Adrenal gland (tissue), 9 donors: ENCODE measurements at regions not wholly inside any gene's neighbourhood (a gene's known extent, or its start where the extent isn't known, plus 50 kb on each side); places are given as distances from the start of the nearest gene placed in this dataset.

Source experiments
- DNase-seq, 7 donors: peaks; one replicate each; pipeline ENCODE4 v3.0.0-alpha.2; 2019 to 2020
- H3K27ac ChIP-seq, 5 donors: fragments of 200-600 bp; sonication (generic) in 4 of 5; 1 replicate in 3 of 5; 2 replicates in 2 of 5; pipeline versions ENCODE4 v1.5.1 to v1.8.0; 2016 to 2020; ENCODE audit warnings: mild to moderate bottlenecking in 1 of 5
- H3K27me3 ChIP-seq: fragments of 200-600 bp; 2 replicates; pipeline ENCODE4 v1.8.0; 2021
- H3K36me3 ChIP-seq, 2 donors: fragments of 200-600 bp; replicated peaks in 1 of 2; 1 replicate in 1 of 2; 2 replicates in 1 of 2; pipeline versions ENCODE4 v1.5.1 to v1.8.0; 2018 to 2022
- H3K4me1 ChIP-seq, 2 donors: fragments of 200-600 bp; replicated peaks in 1 of 2; 1 replicate in 1 of 2; 2 replicates in 1 of 2; pipeline versions ENCODE4 v1.5.1 to v1.8.0; 2018 to 2021
- H3K4me3 ChIP-seq, 4 donors: fragments of 200-600 bp; sonication (generic) in 3 of 4; one replicate each; pipeline ENCODE4 v1.5.1; 2016 to 2018
- H3K9me3 ChIP-seq, 3 donors: fragments of 200-600 bp; sonication (generic) in 1 of 3; replicated peaks in 1 of 3; 1 replicate in 2 of 3; 2 replicates in 1 of 3; pipeline versions ENCODE4 v1.5.1 to v1.8.0; 2016 to 2021
- CTCF ChIP-seq, 6 experiments: fragments of 450-650 bp in 4 of 6; fragments of 200-600 bp in 2 of 6; sonication (generic) in 1 of 6; IDR thresholded peaks; 1 replicate in 5 of 6; 2 replicates in 1 of 6; pipeline versions ENCODE4 v1.5.1 to v1.8.0; 2016 to 2021; ENCODE audit warnings: antibody characterized with exemption in 6 of 6, mild to moderate bottlenecking in 2 of 6, moderate library complexity in 1 of 6
- POLR2A ChIP-seq, 2 donors: fragments of 450-650 bp; IDR thresholded peaks; one replicate each; pipeline ENCODE4 v1.6.1; 2017; ENCODE audit warnings: antibody characterized with exemption in 2 of 2, mild to moderate bottlenecking in 2 of 2, moderate library complexity in 1 of 2
- whole genome bisulfite sequencing, 4 donors: extraction: QIAGEN DNeasy Blood & Tissue Kit in 2 of 4; methylation state at CpG; one replicate each; pipeline versions ENCODE4 v1.1.5 to v1.1.7; 2013 to 2017; 5-methylcytosine and 5-hydroxymethylcytosine counted together
- intact Hi-C, 2 donors: fragments of 100-400 bp; cut with DNase I; formaldehyde crosslinking; loops; one replicate each; pipeline versions ENCODE4 v1.14.1 to v1.15.0; 2022 to 2023
- donor health status: healthy with polysubstance abuse.
- donor health status: Bipolar disorder and iron deficiency.
- donor health status: DM: yes; HTN: yes; CAD: no.
- donor health status: DM: no; HTN: no; CAD: no.
- donor health status: DM: no; HTN: no; CAD: no.

GRCh38 chr12:19794116-19794515, 354.8 kb downstream of the AEBP2 start:
- Histone ChIP-seq H3K36me3 (no peaks in the 10 kb centered on the region), H3K4me3 (no peak overlapping the region), H3K4me1 (no peaks in the 10 kb centered on the region), H3K9me3 (no peaks in the 10 kb centered on the region), H3K27ac (no peak overlapping the region), H3K27me3 (no peaks in the 10 kb centered on the region)
- no peak for TF ChIP-seq POLR2A (IDR thresholded peaks at IDR 0.05)
- TF ChIP-seq CTCF (IDR thresholded peaks at IDR 0.05): no peak
- intact Hi-C loops: no loop called here
- no peak for DNase-seq
- WGBS, 4 donors: 63 to 77% (median 70%) methylated on average over 1 of the region's 1 CpG

- Histone ChIP-seq H3K27me3 (no peaks in the 10 kb centered on the region), H3K36me3 (no peaks in the 10 kb centered on the region), H3K27ac (no peak overlapping the region), H3K4me3 (no peak overlapping the region), H3K9me3 (no peaks in the 10 kb centered on the region), H3K4me1 (peaks cover 0 to 15% of the 10 kb centered on the region in 2 donors)
- TF ChIP-seq POLR2A (IDR thresholded peaks at IDR 0.05) (no peak), CTCF (IDR thresholded peaks at IDR 0.05) (no peak)
- WGBS, 4 donors: 84 to 88% (median 85%) methylated on average over 7 of the region's 7 CpGs
- intact Hi-C loops: no loop called here
- no peak for DNase-seq
Observed at GRCh38 chr12:19799216-19799615, 359.9 kb downstream of the AEBP2 start.

- 45 to 66% (median 52%) methylated on average over 5 of the region's 5 CpGs for WGBS, 4 donors
- Histone ChIP-seq H3K9me3 (no peaks in the 10 kb centered on the region), H3K36me3 (no peaks in the 10 kb centered on the region), H3K27me3 (no peaks in the 10 kb centered on the region), H3K4me1 (peaks cover 0 to 15% of the 10 kb centered on the region in 2 donors), H3K27ac (no peak overlapping the region), H3K4me3 (no peak overlapping the region)
- peak in 1 of 7 donors; percentile 20 for DNase-seq
- TF ChIP-seq CTCF (IDR thresholded peaks at IDR 0.05): no peak
- TF ChIP-seq POLR2A (IDR thresholded peaks at IDR 0.05): no peak
- intact Hi-C loops: no loop called here
Observed at GRCh38 chr12:19799895-19800602, 360.8 kb downstream of the AEBP2 start.

GRCh38 chr12:19800884-19801283, 361.6 kb downstream of the AEBP2 start:
- WGBS, 4 donors: 38 to 54% (median 47%) methylated on average over 4 of the region's 4 CpGs
- Histone ChIP-seq H3K36me3 (no peaks in the 10 kb centered on the region), H3K27ac (no peak overlapping the region), H3K9me3 (no peaks in the 10 kb centered on the region), H3K4me1 (peaks cover 0 to 15% of the 10 kb centered on the region in 2 donors), H3K4me3 (no peak overlapping the region), H3K27me3 (no peaks in the 10 kb centered on the region)
- peak in 2 of 7 donors; percentile 17 to 27 for DNase-seq
- TF ChIP-seq CTCF (IDR thresholded peaks at IDR 0.05) (no peak), POLR2A (IDR thresholded peaks at IDR 0.05) (no peak)
- intact Hi-C loops: no loop called here
